ENCODE measurements at regions not wholly inside any gene's neighbourhood (a gene's known extent, or its start where the extent isn't known, plus 50 kb on each side); places are given as distances from the start of the nearest gene placed in this dataset.

GRCh38 chr13:82560889-82561288 lies 1321.4 kb downstream of the SLITRK1 start:
- H2AFZ ChIP-seq (ENCODE audit: low read depth, low read length), result no peak overlapping the region
- no peak overlapping the region for H3K27ac ChIP-seq (ENCODE audit: insufficient read depth, low read depth, low read length)
- H3K4me1 ChIP-seq (ENCODE audit: control insufficient read depth, extremely low read depth, insufficient read depth, low read length), result no peaks in the 10 kb centered on the region
- H3K9ac ChIP-seq (replicated peaks; ENCODE audit: extremely low read depth, insufficient read depth, low read length), result no peak overlapping the region
- intact Hi-C loops (cut with micrococcal nuclease), result no loop called here
- no TSS peak for BruUV-seq (replicated peaks)
- no peaks in the 10 kb centered on the region for H3K36me3 ChIP-seq (ENCODE audit: control insufficient read depth in 2 of 2, extremely low read depth in 1 of 2, insufficient read depth in 2 of 2, low read length in 2 of 2)
- H3K79me2 ChIP-seq (ENCODE audit: control insufficient read depth, insufficient read depth, low read length), result no peaks in the 10 kb centered on the region
- H4K20me1 ChIP-seq (replicated peaks; ENCODE audit: control insufficient read depth, extremely low read depth, insufficient read depth, low read length), result no peaks in the 10 kb centered on the region
- DNase-seq (ENCODE audit: low read depth, low spot score) (no peak), FAIRE-seq (no peak)
- no peak for TF ChIP-seq GATA2 (IDR thresholded peaks at IDR 0.05; ENCODE audit: insufficient read depth, insufficient read length, low read depth, low read length)
- TF ChIP-seq EZH2 (IDR thresholded peaks at IDR 0.05; ENCODE audit: borderline replicate concordance, low read depth, low read length, severe bottlenecking), result no peak
- TF ChIP-seq CTCF (IDR thresholded peaks at IDR 0.05; ENCODE audit: extremely low read depth in 1 of 2, insufficient read depth in 1 of 2, low read depth in 1 of 2, low read length in 2 of 2), result no peak
- TF ChIP-seq FOS (IDR thresholded peaks at IDR 0.05; ENCODE audit: borderline replicate concordance, insufficient read depth, low read length), result no peak
- CTCF ChIA-PET, result no interaction called here
- H3K9me3 ChIP-seq (replicated peaks; ENCODE audit: control insufficient read depth, insufficient read depth, low read length), result no peaks in the 10 kb centered on the region
- POLR2A ChIA-PET, result no interaction called here
- H3K4me2 ChIP-seq (ENCODE audit: insufficient read depth, low read length), result no peak overlapping the region
- dilution Hi-C loops (cut with MboI; ENCODE audit: extremely low pct_ligation_motif_present, low sequenced_read_pairs), result no loop called here
- H3K9me1 ChIP-seq (replicated peaks; ENCODE audit: control insufficient read depth, extremely low read depth, insufficient read depth, low read length), result no peaks in the 10 kb centered on the region
- no peaks in the 10 kb centered on the region for H3K27me3 ChIP-seq (ENCODE audit: control insufficient read depth in 2 of 2, insufficient read depth in 2 of 2, low read length in 2 of 2)
- H3K4me3 ChIP-seq (replicated peaks in 1 of 3; ENCODE audit: insufficient read depth in 1 of 3, low read depth in 1 of 3, low read length in 3 of 3), result no peak overlapping the region

DNA sequence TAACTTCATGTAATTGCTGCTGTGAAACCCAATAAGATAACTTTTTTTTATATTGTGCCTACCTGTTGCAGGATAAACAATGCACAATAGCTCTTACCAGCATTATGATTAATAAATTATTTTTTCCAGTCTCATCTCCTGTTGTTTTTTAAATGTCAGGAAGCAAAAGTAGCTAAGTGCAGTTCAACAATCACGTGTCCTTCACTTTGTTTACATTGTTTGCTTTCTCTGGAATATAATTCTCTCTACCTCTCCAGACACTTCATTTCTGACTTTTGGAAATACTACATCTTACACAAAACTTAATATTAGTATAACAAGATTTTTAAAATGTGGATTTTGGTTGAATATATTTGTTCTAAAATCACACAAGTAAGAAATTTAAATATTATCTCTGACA lies 1359.4 kb downstream of the SLITRK1 start:
- BruUV-seq (replicated peaks), result no TSS peak
- no peak overlapping the region for H3K4me3 ChIP-seq (replicated peaks in 1 of 3; ENCODE audit: insufficient read depth in 1 of 3, low read depth in 1 of 3, low read length in 3 of 3)
- dilution Hi-C loops (cut with MboI; ENCODE audit: extremely low pct_ligation_motif_present, low sequenced_read_pairs) (no loop called here), intact Hi-C loops (cut with micrococcal nuclease) (no loop called here)
- TF ChIP-seq CTCF (IDR thresholded peaks at IDR 0.05; ENCODE audit: extremely low read depth in 1 of 2, insufficient read depth in 1 of 2, low read depth in 1 of 2, low read length in 2 of 2) (no peak), GATA2 (IDR thresholded peaks at IDR 0.05; ENCODE audit: insufficient read depth, insufficient read length, low read depth, low read length) (no peak), POLR2AphosphoS5 (IDR thresholded peaks at IDR 0.05; ENCODE audit: insufficient read depth, low read depth, low read length) (no peak), MYC (IDR thresholded peaks at IDR 0.05; ENCODE audit: low read depth, low read length) (no peak), FOS (IDR thresholded peaks at IDR 0.05; ENCODE audit: borderline replicate concordance, insufficient read depth, low read length) (no peak), POLR2A (IDR thresholded peaks at IDR 0.05; ENCODE audit: low read depth, low read length) (no peak), JUN (IDR thresholded peaks at IDR 0.05; ENCODE audit: borderline replicate concordance, insufficient read depth, insufficient read length, low read depth) (no peak), EZH2 (IDR thresholded peaks at IDR 0.05; ENCODE audit: borderline replicate concordance, low read depth, low read length, severe bottlenecking) (no peak)
- TF ChIP-seq, protein P1, sequence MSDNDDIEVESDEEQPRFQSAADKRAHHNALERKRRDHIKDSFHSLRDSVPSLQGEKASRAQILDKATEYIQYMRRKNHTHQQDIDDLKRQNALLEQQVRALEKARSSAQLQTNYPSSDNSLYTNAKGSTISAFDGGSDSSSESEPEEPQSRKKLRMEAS (IDR thresholded peaks at IDR 0.05; ENCODE audit: insufficient read depth, insufficient read length), result no peak
- H3K27ac ChIP-seq (ENCODE audit: insufficient read depth, low read depth, low read length), result no peak overlapping the region
- POLR2A ChIA-PET, result no interaction called here
- FAIRE-seq (no peak), DNase-seq (ENCODE audit: low read depth, low spot score) (no peak)
- H3K9me3 ChIP-seq (replicated peaks; ENCODE audit: control insufficient read depth, insufficient read depth, low read length), result no peaks in the 10 kb centered on the region
- no peak overlapping the region for H3K9ac ChIP-seq (replicated peaks; ENCODE audit: extremely low read depth, insufficient read depth, low read length)
- H3K4me2 ChIP-seq (ENCODE audit: insufficient read depth, low read length), result no peak overlapping the region
- H3K79me2 ChIP-seq (ENCODE audit: control insufficient read depth, insufficient read depth, low read length), result no peaks in the 10 kb centered on the region
- CTCF ChIA-PET, result no interaction called here
- H3K4me1 ChIP-seq (ENCODE audit: control insufficient read depth, extremely low read depth, insufficient read depth, low read length), result no peaks in the 10 kb centered on the region
- no peaks in the 10 kb centered on the region for H3K36me3 ChIP-seq (ENCODE audit: control insufficient read depth in 2 of 2, extremely low read depth in 1 of 2, insufficient read depth in 2 of 2, low read length in 2 of 2)
- H2AFZ ChIP-seq (ENCODE audit: low read depth, low read length), result no peak overlapping the region
- H3K9me1 ChIP-seq (replicated peaks; ENCODE audit: control insufficient read depth, extremely low read depth, insufficient read depth, low read length), result no peaks in the 10 kb centered on the region
- H3K27me3 ChIP-seq (ENCODE audit: control insufficient read depth in 2 of 2, insufficient read depth in 2 of 2, low read length in 2 of 2), result no peaks in the 10 kb centered on the region
- no peaks in the 10 kb centered on the region for H4K20me1 ChIP-seq (replicated peaks; ENCODE audit: control insufficient read depth, extremely low read depth, insufficient read depth, low read length)

Measured in endothelial cell of umbilical vein (primary cell).